ENCODE measurements at regions not wholly inside any gene's neighbourhood (a gene's known extent, or its start where the extent isn't known, plus 50 kb on each side); places are given as distances from the start of the nearest gene placed in this dataset.

- H3K9me3 ChIP-seq: peaks cover 0 to 6% (median 0%) of the 10 kb centered on the region in 11 donors
- no peak for TF ChIP-seq CTCF (IDR thresholded peaks at IDR 0.05)
- H3K4me1 ChIP-seq: peaks cover 0 to 25% (median 0%) of the 10 kb centered on the region in 9 donors
- no peak overlapping the region for H3K4me3 ChIP-seq
- no peak overlapping the region for H3K27ac ChIP-seq
- DNase-seq (no peak), ATAC-seq (peak in 1 of 8 donors; percentile 22)
- no peaks in the 10 kb centered on the region for H3K36me3 ChIP-seq
- 50 to 56% methylated on average over 5 of the region's 5 CpGs for WGBS, 2 donors
- intact Hi-C loops (cut with DNase I): loop anchor here in 1 of 10 donors (10.0 kb wide), 1 partner anchor 46 kb away; no protein-coding TSS in a partner anchor
- H3K27me3 ChIP-seq: peaks cover 0 to 6% (median 0%) of the 10 kb centered on the region in 7 donors
Observed at GRCh38 chr10:26378861-26379294, 59.3 kb upstream of the APBB1IP start.

- ATAC-seq: no peak
- no peak for TF ChIP-seq CTCF (IDR thresholded peaks at IDR 0.05)
- 39 to 59% methylated on average over 5 of the region's 5 CpGs for whole genome bisulfite sequencing, 2 donors
- Histone ChIP-seq H3K4me1 (peaks cover 0 to 14% (median 0%) of the 10 kb centered on the region in 9 donors), H3K27ac (no peak overlapping the region), H3K9me3 (peaks cover 0 to 6% (median 0%) of the 10 kb centered on the region in 11 donors), H3K4me3 (no peak overlapping the region), H3K27me3 (peaks cover 0 to 6% (median 0%) of the 10 kb centered on the region in 7 donors), H3K36me3 (no peaks in the 10 kb centered on the region)
- no peak for DNase-seq
- intact Hi-C loops (cut with DNase I): loop anchor here in 1 of 10 donors (1.0 kb wide), 1 partner anchor 28 kb away; no protein-coding TSS in a partner anchor
Observed at GRCh38 chr10:26380815-26381214, 57.3 kb upstream of the APBB1IP start.

GRCh38 chr10:26381986-26382385 lies 56.2 kb upstream of the APBB1IP start:
- H3K27me3 ChIP-seq: no peaks in the 10 kb centered on the region
- peaks cover 0 to 14% (median 0%) of the 10 kb centered on the region in 9 donors for H3K4me1 ChIP-seq
- intact Hi-C loops (cut with DNase I): loop anchor here in 1 of 10 donors (1.0 kb wide), 1 partner anchor 27 kb away; no protein-coding TSS in a partner anchor

GRCh38 chr10:26384600-26384999 lies 53.5 kb upstream of the APBB1IP start:
- Histone ChIP-seq H3K36me3 (no peaks in the 10 kb centered on the region), H3K27ac (no peak overlapping the region), H3K4me1 (no peaks in the 10 kb centered on the region), H3K4me3 (no peak overlapping the region), H3K9me3 (peaks cover 0 to 10% (median 0%) of the 10 kb centered on the region in 11 donors), H3K27me3 (peaks cover 0 to under 1% (median 0%) of the 10 kb centered on the region in 7 donors)
- intact Hi-C loops (cut with DNase I): no loop called here
- WGBS, 2 donors: 80 to 84% methylated on average over 3 of the region's 3 CpGs
- TF ChIP-seq CTCF (IDR thresholded peaks at IDR 0.05): no peak
- DNase-seq: no peak
- no peak for ATAC-seq

More at GRCh38 chr10:26381986-26382385, 56.2 kb upstream of the APBB1IP start:
- H3K4me3 ChIP-seq: no peak overlapping the region
- H3K9me3 ChIP-seq: peaks cover 0 to 3% (median 0%) of the 10 kb centered on the region in 11 donors
- no peaks in the 10 kb centered on the region for H3K36me3 ChIP-seq
- TF ChIP-seq CTCF (IDR thresholded peaks at IDR 0.05): no peak
- ATAC-seq (no peak), DNase-seq (no peak)
- no peak overlapping the region for H3K27ac ChIP-seq
- WGBS, 2 donors: 76 to 83% methylated on average over 1 of the region's 1 CpG

Data from heart right ventricle (tissue), 16 donors.